Esophagus mucosa (tissue), 1 donor: ENCODE measurements at regions not wholly inside any gene's neighbourhood (a gene's known extent, or its start where the extent isn't known, plus 50 kb on each side); places are given as distances from the start of the nearest gene placed in this dataset.
"Not testable (repeated sequence)": the region's sequence is repeated elsewhere in the genome, so short reads cannot be mapped to it uniquely, and the experiment has no call there.

Source experiments
- ATAC-seq: fragments of 200-7000 bp; cut with Tn5 transposase; one replicate; pipeline ENCODE4 v1.9.1; 2020
- donor health status: DM: yes; HTN: yes; CAD: no.

DNA sequence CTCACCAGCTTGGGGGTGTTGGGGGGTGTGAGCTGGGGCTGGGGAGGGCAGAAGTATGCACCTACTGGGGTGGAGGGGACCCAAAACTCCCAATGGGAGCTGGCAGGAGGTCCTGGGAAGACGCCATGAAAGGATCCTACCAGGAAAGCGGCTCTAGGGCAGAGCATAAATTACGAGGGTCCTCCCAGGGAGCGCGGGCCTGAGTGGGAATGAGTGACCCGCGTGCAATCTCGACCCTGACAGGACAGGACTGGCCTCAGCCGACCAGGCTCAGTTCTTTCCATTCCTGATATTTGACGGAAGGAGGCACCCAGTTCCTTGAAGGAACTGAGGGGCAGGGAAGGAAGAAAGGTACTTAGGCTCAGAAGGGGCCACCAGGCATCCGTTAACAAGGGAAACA lies 1452.8 kb upstream of the TPTE start:
- not testable (repeated sequence) for ATAC-seq

DNA sequence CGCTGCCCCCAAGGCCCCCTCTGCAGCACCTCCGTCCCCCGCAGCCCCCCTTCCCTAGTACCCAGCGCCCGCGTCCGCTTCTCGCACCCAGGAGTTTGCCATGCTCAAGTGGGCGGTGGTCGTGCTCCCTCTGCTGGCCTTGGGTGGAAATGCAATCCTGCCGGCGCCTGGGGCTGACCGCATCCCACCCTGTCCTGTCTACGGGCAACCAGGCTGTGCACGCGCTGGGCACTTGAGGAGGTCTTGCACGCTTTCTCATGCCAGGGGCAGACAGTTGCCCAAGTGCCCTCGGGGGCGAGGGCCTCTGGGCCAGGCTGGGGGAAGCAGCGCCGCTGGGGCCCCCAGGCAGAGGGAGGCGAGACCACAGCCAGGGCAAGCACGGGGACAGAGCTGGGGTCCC lies 1450.7 kb upstream of the TPTE start:
- ATAC-seq: not testable (repeated sequence)

DNA sequence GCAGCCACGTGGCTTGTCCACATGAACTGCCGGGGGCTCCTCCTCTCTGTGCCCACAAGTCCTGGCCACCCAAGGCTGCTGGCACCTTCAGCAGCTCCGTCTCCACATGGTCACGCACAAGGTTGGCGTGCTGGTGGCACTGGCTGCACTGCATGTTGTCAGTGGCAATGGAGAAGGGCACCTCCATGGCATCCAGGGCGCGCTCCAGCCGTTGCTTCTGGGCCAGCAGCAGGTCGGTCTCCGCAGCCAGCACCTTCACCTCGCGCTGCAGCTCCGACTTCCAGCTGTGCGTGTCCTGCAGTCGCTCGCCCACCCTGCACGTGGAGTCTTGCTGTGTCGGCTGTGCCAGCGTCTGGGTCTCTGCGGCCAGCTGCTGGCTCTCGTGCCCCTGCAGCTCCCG lies 1448.4 kb upstream of the TPTE start:
- ATAC-seq: not testable (repeated sequence)

DNA sequence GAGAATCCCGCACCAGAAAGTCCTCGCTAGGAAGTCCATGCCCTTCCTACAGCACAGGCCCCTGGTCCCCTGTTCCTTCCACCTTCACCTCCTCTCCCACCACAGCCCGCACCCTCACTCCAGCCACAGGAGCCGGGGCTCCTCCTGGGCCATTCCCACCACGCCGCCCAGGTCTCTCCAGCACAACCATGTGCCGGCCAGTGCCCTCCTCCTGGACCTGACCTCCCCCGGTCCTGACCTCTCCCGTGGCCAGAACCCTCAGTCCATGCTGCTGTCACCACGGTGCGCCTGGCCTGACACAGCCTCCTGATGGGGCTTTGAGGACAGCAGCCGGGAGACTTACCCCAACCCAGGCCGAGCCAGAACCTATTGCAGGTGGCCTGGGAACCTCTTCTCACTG lies 1446.6 kb upstream of the TPTE start:
- ATAC-seq: not testable (repeated sequence)

DNA sequence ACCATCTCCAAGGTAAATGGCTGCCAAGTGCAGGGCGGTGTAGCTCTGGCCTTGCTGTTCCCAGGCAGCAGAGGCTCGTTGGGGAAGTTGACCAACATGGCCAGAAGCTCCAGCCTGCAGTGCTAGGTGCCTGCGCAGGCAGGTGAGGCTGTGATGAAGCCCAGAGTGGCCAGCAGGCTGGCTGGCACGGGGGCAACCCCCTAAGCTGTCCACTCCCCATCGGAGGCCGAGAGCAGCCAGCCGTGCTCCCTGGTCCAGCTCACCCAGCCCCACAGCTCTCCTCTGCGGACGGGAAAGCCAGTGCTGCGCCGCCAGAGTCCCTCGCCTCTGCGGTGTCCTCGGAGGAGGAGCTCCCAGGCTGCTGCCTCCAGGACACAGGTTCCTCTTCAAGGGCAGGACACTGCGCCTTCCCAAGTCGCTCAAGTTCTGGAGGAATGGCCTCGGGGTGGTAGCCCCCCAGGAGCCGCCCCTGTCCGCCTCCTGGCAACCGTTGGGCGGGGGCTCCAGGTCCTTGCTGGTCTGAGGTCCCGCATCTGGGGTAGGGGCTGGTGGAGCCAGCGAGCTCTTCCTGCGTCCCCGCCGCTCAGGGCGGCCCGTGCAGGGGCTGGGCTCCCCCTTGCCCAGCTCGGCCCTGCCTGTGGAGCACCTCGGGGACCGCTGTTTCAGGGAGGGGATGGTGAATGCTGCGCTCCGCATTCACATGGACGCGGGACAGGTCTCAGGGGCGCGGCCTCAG lies 1438.1 kb upstream of the TPTE start:
- not testable (repeated sequence) for ATAC-seq

DNA sequence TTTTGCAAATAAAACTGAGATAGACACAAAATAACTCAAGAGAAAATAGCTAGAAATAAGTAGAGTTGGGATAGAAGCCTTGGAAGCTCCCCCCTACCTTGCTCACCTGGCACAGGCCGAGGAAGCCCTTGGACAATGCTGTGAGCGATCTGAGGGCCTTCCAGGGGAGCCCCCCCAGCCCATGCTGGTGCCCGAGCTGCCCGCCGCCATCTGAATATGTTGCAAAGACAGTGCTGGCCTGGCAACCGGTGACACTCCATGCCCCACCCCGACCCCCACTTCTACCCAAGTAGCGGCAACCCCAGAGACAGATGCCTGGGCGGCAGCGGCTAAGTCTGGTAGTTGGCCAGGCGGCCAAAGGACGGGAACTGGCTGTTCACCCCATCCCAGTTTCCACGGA lies 1435.1 kb upstream of the TPTE start:
- ATAC-seq: not testable (repeated sequence)

DNA sequence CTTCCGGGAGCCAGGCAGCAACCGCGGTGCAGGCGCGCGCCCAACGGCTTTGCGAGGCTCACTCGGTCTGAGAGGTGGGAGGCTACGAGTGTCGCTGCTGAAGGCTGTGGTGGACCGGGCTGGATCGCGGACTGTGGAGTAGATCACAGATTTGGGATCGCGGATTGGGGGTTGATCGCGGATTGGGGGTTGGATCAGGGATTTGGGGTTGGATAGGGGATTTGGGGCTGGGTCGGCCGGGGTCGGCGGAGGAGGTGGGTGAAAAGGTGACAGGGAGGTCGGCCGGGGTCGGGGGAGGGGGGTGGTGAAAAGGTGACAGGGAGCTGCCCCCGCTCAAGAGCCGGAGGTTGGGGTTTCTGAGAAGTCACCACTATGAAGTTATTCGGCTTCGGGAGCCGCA lies 1433.6 kb upstream of the TPTE start:
- not testable (repeated sequence) for ATAC-seq

DNA sequence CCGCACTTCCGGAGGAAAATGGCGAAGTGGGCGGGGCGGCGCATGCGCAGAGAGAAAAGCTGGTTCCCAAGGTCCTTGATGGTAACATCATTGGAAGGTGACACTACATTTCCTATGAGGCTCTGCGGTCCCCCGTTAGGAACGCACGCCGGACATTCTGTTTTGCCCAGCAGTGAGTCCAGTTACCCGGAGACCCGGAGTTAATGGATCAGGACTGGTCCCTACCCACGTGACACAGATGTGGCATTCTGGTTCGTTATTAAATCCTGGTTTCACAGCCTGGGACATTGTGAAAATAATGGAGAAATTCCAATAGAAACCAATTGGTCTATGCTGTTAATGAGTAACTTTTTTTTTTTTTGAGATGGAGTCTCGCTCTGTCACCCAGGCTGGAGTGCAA lies 1391.6 kb upstream of the TPTE start:
- not testable (repeated sequence) for ATAC-seq

DNA sequence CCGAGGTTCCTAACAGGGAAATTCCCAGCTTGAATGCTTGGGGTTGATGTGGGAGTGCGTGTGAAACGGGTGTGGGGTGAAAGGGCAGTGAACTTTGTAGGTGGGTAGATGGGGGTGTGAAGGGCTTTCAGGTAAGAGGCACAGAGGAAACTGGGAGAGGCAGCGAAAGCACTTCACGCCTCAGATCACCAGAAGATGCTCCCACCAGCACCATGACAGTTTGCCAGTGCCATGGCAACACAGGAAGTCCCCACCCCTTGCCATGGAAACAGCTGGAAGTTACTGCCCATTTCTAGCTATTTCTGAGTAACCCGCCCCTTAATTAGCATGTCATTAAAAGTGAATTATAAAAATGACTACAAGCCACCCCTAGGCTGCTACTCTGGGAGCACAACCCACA lies 1390.6 kb upstream of the TPTE start:
- not testable (repeated sequence) for ATAC-seq
